Right atrium auricular region (tissue), 2 donors: ENCODE measurements at regions not wholly inside any gene's neighbourhood (a gene's known extent, or its start where the extent isn't known, plus 50 kb on each side); places are given as distances from the start of the nearest gene placed in this dataset.
A peak's percentile ranks its signal among the peaks of the same experiment; 100 is the strongest.

Source experiments
- DNase-seq: peaks from one replicate; pipeline ENCODE4 v3.0.0-alpha.2; 2019; ENCODE audit warnings: low spot score
- H3K27ac ChIP-seq, 2 donors: fragments of 200-600 bp; sonication (generic); 1 replicate in 1 of 2; 2 replicates in 1 of 2; pipeline ENCODE4 v1.5.1; 2016 to 2019
- H3K27me3 ChIP-seq, 2 donors: fragments of 200-600 bp; sonication (generic); one replicate each; pipeline versions ENCODE4 v1.5.1 to v1.6.0; 2017 to 2019
- H3K36me3 ChIP-seq: fragments of 200-600 bp; sonication (generic); one replicate; pipeline ENCODE4 v1.5.1; 2016
- H3K4me1 ChIP-seq, 2 donors: fragments of 200-600 bp; sonication (generic); one replicate each; pipeline versions ENCODE4 v1.5.1 to v1.6.0; 2017 to 2019
- H3K4me3 ChIP-seq, 2 donors: fragments of 200-600 bp; sonication (generic); 1 replicate in 1 of 2; 2 replicates in 1 of 2; pipeline ENCODE4 v1.5.1; 2017 to 2019; ENCODE audit warnings: mild to moderate bottlenecking in 1 of 2, moderate library complexity in 1 of 2
- H3K9me3 ChIP-seq, 2 donors: fragments of 200-600 bp; sonication (generic); one replicate each; pipeline ENCODE4 v1.5.1; 2019
- TF ChIP-seq, protein P1 (sequence below), 2 donors: fragments of 200-600 bp; sonication (generic); IDR thresholded peaks; one replicate each; pipeline ENCODE4 v1.5.1; 2019; ENCODE audit warnings: antibody characterized with exemption in 2 of 2

DNA sequence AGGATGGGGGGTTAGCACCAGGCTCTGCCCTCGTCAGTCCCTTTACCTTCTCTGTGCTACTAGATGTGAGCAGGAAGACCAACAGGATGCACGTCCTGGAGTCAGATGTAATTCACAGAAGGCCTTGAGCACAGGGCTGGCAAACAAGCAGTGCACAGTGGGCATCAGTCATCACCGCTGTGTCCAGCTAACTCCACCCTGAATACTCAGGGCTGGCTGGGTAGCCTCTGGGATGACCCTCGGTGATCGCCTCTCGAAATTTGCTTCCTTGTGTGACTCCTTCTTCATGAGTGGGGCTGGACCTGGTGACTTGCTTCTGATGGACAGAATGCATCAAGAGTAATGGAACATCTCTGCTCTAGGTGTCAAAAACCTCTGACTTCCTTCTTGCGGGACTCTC is 92.2 kb upstream of the TMPRSS2 start:
- TF ChIP-seq, protein P1, sequence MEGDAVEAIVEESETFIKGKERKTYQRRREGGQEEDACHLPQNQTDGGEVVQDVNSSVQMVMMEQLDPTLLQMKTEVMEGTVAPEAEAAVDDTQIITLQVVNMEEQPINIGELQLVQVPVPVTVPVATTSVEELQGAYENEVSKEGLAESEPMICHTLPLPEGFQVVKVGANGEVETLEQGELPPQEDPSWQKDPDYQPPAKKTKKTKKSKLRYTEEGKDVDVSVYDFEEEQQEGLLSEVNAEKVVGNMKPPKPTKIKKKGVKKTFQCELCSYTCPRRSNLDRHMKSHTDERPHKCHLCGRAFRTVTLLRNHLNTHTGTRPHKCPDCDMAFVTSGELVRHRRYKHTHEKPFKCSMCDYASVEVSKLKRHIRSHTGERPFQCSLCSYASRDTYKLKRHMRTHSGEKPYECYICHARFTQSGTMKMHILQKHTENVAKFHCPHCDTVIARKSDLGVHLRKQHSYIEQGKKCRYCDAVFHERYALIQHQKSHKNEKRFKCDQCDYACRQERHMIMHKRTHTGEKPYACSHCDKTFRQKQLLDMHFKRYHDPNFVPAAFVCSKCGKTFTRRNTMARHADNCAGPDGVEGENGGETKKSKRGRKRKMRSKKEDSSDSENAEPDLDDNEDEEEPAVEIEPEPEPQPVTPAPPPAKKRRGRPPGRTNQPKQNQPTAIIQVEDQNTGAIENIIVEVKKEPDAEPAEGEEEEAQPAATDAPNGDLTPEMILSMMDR (IDR thresholded peaks at IDR 0.05) = no peak
- H3K27me3 ChIP-seq = no peaks in the 10 kb centered on the region
- no peak overlapping the region for H3K4me3 ChIP-seq
- DNase-seq = no peak
- no peaks in the 10 kb centered on the region for H3K9me3 ChIP-seq
- H3K4me1 ChIP-seq = no peaks in the 10 kb centered on the region
- no peak overlapping the region for H3K27ac ChIP-seq
- no peaks in the 10 kb centered on the region for H3K36me3 ChIP-seq

DNA sequence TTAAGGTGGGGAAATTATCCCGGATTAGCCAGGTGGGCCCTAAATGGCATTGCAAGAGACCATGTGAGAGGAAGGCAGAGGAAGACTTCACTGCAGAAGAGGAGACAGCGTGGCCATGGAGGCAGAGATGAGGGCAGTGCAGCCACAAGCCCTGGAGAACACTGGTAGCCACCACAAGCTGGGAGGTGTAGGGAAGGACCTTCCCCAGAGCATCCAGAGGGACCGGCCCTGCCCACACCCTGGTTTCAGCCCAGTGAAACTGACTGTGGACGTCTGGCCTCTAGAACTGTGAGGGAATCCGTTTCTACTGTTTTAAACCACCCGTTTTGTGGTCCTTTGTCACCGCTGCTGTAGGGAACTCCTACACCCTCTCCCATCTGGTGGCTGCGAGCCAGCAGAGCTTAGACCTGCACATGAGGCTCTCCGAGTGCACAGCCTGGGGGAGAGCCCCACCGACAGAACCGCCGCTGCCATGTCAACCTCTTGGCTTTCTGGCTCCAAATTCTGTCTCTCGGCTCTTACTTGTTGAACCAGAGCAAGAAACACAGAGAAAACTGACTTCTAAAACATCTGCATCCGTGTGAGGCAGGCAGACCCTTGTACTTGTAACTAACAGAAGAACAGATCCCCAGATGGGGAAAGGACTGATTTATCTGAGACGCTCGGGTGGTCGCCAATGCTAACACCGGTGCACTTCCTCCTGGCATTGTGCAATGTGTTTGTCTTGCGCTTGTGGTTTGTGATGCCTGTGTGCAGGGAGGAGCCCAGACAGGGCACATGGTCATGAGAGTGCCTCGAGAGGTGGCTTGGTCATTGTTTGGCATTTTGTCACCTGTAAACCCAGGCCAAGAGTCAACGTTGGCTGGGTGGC is 90.8 kb upstream of the TMPRSS2 start:
- Histone ChIP-seq H3K4me3 (no peak overlapping the region), H3K9me3 (no peaks in the 10 kb centered on the region), H3K27ac (no peak overlapping the region), H3K36me3 (no peaks in the 10 kb centered on the region), H3K4me1 (no peaks in the 10 kb centered on the region), H3K27me3 (no peaks in the 10 kb centered on the region)
- peak; percentile 54 for DNase-seq
- TF ChIP-seq, protein P1 (IDR thresholded peaks at IDR 0.05) = no peak

DNA sequence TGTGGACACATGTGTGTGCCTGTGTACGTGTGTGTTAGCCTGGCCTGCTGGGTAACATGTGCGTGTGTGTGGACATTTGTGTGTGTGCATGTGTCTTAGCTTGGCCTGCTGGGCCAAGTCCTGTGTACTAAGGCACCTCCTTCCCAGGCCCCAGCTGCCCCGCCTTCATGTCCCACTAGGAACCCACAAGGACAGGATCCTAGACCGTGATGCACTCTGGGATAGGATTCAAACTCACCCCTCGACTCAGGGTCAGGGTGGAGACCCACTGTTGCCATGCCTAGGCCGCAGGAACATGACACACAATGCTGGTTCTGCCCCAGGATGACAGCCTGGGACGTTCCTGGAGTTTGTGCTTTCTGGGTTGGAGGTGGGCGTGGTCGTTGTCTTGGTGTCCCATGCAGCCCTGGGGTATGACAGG is 89.9 kb upstream of the TMPRSS2 start:
- TF ChIP-seq, protein P1 (IDR thresholded peaks at IDR 0.05) = no peak
- H3K9me3 ChIP-seq = no peaks in the 10 kb centered on the region
- no peaks in the 10 kb centered on the region for H3K27me3 ChIP-seq
- no peak overlapping the region for H3K27ac ChIP-seq
- no peaks in the 10 kb centered on the region for H3K36me3 ChIP-seq
- DNase-seq = peak; percentile 34
- no peaks in the 10 kb centered on the region for H3K4me1 ChIP-seq
- no peak overlapping the region for H3K4me3 ChIP-seq

DNA sequence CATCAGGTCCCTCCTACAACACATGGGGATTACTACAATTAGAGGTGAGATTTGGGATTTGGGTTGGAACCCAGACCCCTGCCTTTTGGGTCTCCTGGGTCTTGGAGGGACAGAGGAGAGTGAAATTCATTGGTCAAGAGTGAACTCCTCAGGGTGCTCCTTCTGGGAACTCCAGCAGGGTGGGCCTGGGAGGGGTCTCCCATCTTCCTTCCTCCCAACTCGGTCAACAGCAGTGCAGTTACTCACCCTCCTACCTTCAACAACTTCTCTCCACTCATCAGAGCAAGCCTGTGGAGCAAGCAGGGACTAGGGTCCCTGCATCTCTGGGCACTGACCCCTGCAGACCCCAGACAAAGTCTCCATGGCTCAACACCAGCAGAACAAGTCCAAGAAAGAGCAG is 89.3 kb upstream of the TMPRSS2 start:
- Histone ChIP-seq H3K9me3 (no peaks in the 10 kb centered on the region), H3K27me3 (no peaks in the 10 kb centered on the region), H3K4me1 (no peaks in the 10 kb centered on the region), H3K4me3 (no peak overlapping the region), H3K27ac (no peak overlapping the region), H3K36me3 (no peaks in the 10 kb centered on the region)
- TF ChIP-seq, protein P1 (IDR thresholded peaks at IDR 0.05) = no peak
- no peak for DNase-seq

DNA sequence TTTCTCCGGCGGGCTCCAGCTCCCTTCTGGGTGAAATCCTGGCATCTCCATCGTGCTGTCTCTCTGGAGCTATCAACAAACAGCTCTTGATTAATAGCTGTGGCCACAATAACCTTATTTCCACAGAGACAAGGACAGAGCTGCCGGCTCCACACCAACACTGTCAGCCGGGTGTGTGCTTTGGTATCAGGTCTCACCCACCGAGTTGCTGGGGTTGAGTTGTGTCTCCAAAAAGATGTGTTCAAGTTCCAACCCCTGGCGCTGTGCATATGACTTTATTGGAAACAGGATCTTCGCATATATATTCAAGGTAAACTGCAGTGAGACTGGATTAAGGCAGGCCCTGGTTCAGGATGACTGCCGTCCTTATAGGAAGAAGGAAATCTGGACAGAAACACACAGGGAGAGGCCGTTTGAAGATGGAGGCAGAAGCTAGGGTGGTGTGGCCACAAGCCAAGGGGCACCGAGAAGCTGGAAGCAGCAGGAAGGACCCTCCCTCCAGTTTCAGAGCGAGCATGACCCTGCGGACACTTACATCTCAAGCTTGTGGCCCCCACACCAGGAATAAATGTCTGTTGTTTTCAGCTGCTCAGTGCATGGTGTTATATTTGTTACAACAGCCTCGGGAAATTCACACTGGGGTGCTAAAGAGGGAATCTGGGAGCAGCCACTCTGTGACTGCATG is 88.4 kb upstream of the TMPRSS2 start:
- TF ChIP-seq, protein P1 (IDR thresholded peaks at IDR 0.05) = no peak
- Histone ChIP-seq H3K27me3 (no peaks in the 10 kb centered on the region), H3K27ac (no peak overlapping the region), H3K4me1 (no peaks in the 10 kb centered on the region), H3K36me3 (no peaks in the 10 kb centered on the region), H3K9me3 (no peaks in the 10 kb centered on the region), H3K4me3 (no peak overlapping the region)
- DNase-seq = peak; percentile 30
